Sigmoid colon (tissue), 4 donors: ENCODE measurements at regions not wholly inside any gene's neighbourhood (a gene's known extent, or its start where the extent isn't known, plus 50 kb on each side); places are given as distances from the start of the nearest gene placed in this dataset.

Experiments used
- CTCF ChIP-seq, 4 experiments: fragments of 450-650 bp in 3 of 4; fragments of 200-600 bp in 1 of 4; IDR thresholded peaks; one replicate each; pipeline ENCODE4 v1.5.1; 2016 to 2019; ENCODE audit warnings: antibody characterized with exemption in 4 of 4, mild to moderate bottlenecking in 3 of 4, moderate library complexity in 2 of 4
- POLR2AphosphoS5 ChIP-seq, 4 donors: sonication (generic); formaldehyde crosslinking; IDR thresholded peaks; one replicate each; pipeline ENCODE4 v1.6.1; 2017; ENCODE audit warnings: antibody characterized with exemption in 4 of 4

- TF ChIP-seq CTCF (IDR thresholded peaks at IDR 0.05) (no peak), POLR2AphosphoS5 (IDR thresholded peaks at IDR 0.05) (no peak)
Observed at GRCh38 chr14:89719366-89720075, 235.0 kb downstream of the EFCAB11 start.
